Stimulated activated CD4-positive, alpha-beta T cell treated with anti-CD3 and anti-CD28 coated beads, TNF-alpha, amount 100 ng/mL, for 24 hours (primary cell): ENCODE measurements at regions not wholly inside any gene's neighbourhood (a gene's known extent, or its start where the extent isn't known, plus 50 kb on each side); places are given as distances from the start of the nearest gene placed in this dataset.
"Not testable (repeated sequence)": the region's sequence is repeated elsewhere in the genome, so short reads cannot be mapped to it uniquely, and the experiment has no call there.

ENCODE experiments used
- DNase-seq, 3 experiments: peaks; one replicate each; pipeline ENCODE4 v3.0.0-alpha.2; 2020; ENCODE audit warnings: low read depth in 3 of 3

GRCh38 chr6:147972448-147972847, 370.2 kb upstream of the SASH1 start:
- DNase-seq: no peak

- no peak for DNase-seq
Observed at GRCh38 chr6:147973806-147974205, 368.8 kb upstream of the SASH1 start.

DNA sequence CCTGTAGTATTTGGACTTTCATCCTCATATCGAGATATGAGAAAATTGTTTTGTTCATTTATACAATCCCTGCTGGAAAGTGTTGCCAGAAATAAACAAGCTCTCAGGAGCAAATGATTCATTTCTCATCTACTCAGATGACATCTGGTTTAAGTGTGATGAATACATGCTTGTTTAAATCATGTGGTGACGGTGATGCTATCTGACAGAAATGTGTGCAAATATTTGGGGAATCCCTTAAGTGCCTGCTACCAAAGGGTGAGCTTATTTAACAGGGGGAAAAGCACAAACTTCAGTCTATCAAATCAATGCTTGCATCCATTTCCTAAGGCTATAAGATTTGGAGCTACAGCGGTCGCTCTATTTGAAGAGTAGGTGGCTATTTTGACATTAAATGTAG, 368.3 kb upstream of the SASH1 start:
- no peak for DNase-seq

- DNase-seq: no peak
Observed at GRCh38 chr6:147977851-147978465, 364.7 kb upstream of the SASH1 start.

GRCh38 chr6:147979966-147980365, 362.7 kb upstream of the SASH1 start:
- no peak for DNase-seq

DNA sequence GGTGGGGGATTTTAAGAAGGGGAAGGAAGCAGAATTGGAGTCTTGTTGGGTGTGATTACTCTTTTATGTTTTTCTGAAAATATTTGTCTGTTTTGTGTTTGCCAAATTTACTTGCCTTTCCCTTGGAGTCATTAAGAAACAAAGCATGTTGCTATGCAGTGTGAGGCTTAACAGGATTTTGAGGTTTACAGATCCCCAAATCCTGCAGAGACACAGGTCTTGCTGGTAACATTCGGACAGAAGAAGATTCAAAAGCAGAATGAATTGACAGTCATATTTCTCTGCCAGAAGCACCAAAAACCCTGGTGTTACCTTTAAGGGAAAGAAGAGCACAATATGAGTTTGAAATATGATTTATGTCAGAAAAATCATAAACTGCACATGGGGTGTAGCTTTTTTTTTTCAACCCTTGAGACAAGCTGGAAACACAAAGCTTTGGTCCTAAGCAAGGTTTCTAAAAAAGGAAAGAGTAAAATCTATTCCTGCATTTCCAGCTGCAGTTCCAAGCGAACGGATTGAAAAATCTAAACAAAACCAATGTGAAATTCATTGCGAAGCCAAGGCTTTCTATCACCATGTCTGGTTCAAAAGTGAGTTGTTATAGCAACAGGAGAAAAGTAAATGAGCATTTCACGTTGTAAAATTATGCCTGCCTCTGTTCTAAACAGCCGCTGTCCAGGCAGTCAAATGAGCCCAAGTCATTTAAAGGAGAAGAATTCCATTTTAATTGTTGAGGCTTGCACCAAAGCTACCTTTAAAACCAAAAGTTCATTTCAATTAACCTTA, 358.9 kb upstream of the SASH1 start:
- no peak for DNase-seq

DNA sequence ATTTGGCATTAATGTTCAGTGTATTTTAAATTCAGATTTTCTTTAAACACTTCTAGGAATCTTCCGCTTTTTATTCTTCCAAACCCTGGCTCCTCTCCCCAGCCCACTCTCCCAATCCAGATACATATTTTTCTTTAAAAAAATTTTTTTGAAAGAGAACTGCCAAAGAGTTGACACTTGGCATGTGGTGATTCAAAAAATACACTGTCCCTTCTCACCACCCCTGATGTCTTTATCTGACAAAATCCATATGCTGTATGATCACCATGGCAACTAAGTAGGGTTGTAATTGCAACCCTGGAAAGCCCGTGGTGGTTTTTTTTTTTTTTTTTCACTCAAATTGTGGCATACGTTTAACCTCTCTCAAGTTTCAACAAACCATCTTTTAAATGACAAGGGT, 355.8 kb upstream of the SASH1 start:
- DNase-seq: no peak

DNA sequence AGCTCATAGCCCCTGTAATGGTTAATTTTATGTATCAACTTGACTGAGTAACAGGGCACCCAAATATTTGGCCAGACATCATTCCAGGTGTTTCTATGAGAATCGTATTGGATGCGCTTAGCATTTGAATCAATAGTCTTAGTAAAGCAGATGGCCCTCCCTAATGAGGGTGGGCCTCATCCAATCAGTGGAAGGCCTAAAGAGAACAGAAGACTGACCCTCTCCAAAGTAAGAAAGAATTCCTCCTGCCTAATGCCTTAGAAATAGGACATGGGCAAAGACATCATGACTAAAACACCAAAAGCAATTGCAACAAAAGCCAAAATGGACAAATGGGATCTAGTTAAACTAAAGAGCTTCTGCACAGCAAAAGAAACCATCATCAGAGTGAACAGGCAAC, 352.5 kb upstream of the SASH1 start:
- no peak for DNase-seq

- DNase-seq: no peak
Observed at GRCh38 chr6:147991961-147992360, 350.7 kb upstream of the SASH1 start.

DNA sequence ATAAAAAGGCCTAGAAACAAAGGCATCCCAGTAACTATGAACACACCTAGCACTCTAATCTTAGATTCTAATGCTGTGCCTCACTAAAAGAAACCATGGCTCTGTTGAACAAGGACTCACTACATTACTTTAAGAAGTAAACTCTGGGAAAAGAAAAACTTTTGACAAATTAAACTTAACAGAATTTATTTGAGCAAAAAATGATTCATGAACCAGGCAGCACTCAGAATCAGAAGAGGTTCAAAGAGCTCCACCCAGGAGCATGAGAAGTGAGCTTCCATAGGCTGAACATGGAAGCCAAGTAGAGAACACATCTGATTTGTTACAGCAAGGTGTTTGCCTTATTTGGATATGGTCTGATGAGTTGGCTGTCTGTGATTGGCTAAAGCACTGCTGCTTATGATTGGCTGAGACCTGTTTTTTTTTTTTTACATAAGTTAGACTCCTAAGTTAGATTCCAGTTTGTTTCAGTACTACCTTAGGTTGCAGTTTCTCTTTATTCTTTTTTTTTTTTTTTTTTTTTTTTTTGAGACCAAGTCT, 343.6 kb upstream of the SASH1 start:
- no peak for DNase-seq

DNA sequence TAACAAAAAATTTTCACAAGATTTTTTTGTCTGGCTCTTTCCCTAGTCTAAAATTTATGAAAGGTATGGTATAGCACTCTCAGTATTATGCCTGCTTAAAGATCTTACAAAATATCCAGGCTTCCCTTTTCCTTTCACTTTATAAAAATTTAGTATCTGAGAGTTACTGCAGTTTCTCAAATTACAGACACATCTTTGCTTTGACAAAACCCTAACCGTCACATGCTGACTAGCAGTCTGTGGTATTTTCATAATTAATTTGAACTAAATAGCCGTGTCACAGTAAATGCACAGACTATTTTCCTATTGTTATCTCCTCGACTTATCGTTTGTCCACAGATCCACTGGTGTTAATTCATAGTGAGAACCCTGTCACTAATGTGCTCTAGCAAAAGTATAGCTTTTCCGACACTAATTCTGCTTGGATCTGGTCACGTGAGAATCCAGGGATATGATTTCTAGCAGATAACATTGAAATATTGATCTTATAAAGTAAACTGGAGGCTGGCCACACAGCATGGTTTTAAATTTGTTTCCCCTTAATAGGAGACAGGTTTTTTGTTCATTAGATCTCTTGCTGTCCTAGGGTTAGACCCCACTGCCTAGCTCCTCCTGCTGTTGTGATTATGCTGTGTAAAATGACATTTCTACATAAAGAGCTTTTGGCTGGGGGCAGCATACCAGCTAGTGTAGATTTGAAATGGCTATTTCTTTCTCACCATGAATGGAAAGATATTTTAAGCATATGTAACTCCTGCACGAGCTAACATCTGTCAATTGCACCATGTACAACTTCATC, 340.6 kb upstream of the SASH1 start:
- no peak for DNase-seq

- no peak for DNase-seq
Observed at GRCh38 chr6:148004651-148005050, 338.0 kb upstream of the SASH1 start.

DNA sequence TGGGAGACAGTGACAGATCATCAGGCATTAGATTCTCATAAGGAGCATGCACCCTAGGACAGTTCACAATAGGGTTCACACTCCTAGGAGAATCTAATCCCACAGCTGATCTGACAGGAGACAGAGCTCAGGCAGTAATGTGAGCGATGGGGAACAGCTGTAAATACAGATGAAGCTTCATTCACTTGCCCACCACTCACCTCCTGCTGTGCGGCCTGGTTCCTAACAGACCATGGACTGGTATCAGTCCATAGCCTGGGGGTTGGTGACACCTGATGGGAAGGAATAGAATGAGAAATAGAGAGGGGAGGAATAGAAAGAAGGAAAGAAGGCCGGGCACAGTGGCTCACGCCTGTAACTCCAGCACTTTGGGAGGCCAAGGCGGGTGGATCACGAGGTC, 336.8 kb upstream of the SASH1 start:
- no peak for DNase-seq

GRCh38 chr6:148010516-148010915, 332.1 kb upstream of the SASH1 start:
- DNase-seq: not testable (repeated sequence)

GRCh38 chr6:148016013-148016412, 326.6 kb upstream of the SASH1 start:
- no peak for DNase-seq

- DNase-seq: no peak
Observed at GRCh38 chr6:148021165-148021564, 321.5 kb upstream of the SASH1 start.

GRCh38 chr6:148021699-148022098, 320.9 kb upstream of the SASH1 start:
- no peak for DNase-seq

DNA sequence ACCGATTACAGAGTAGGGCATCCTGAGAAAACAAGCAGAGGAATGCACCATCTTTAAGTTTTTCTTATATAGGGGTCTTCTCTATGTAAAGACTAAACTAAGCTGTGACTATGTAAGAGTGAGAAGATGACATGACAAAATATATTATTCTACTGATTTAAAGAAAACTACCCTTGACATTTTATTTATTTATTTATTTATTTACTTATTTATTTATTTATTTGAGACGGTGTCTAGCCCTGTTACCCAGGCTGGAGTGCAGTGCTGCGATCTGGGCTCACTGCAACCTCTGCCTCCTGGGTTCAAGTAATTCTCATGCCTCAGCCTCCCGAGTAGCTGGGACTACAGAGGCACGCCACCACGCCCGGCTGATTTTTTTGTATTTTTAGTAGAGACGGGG, 320.4 kb upstream of the SASH1 start:
- DNase-seq: not testable (repeated sequence)

GRCh38 chr6:148027201-148027600, 315.4 kb upstream of the SASH1 start:
- no peak for DNase-seq

DNA sequence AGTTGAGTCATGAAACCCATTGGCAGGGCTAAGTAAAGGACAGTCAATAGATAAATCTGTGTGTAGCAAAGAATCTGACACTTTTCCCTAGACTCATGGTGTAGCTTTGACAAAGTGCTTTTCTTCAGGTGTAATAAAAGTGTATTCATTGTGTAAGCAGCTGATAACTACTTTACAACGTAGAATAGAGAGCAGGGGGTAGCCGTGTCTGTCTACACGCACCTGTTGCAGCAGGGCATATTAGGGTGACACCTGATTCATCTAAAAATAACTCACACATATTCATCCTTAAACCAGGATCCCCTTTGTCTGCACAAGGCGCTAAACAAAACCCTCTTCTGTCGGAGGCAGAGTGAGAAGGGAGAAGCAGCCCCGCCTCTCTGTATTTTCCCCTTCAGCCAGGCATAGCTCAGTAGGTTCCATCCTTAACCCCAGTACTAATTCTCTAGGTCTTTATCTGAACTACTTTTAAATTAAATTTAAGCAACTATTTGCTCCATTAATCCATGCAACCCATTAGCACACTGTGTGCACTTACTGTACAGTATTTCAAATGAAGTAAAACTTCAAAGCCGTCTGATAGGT, 306.7 kb upstream of the SASH1 start:
- no peak for DNase-seq

GRCh38 chr6:148037496-148037895, 305.1 kb upstream of the SASH1 start:
- DNase-seq: no peak

- DNase-seq: no peak
Observed at GRCh38 chr6:148041546-148041945, 301.1 kb upstream of the SASH1 start.
